ENCODE measurements at regions not wholly inside any gene's neighbourhood (a gene's known extent, or its start where the extent isn't known, plus 50 kb on each side); places are given as distances from the start of the nearest gene placed in this dataset.

GRCh38 chr2:40879305-40879704 lies 427.4 kb upstream of the SLC8A1 start:
- no peak overlapping the region for H3K27ac ChIP-seq
- DNase-seq (ENCODE audit: low read depth, low spot score) = no peak

DNA sequence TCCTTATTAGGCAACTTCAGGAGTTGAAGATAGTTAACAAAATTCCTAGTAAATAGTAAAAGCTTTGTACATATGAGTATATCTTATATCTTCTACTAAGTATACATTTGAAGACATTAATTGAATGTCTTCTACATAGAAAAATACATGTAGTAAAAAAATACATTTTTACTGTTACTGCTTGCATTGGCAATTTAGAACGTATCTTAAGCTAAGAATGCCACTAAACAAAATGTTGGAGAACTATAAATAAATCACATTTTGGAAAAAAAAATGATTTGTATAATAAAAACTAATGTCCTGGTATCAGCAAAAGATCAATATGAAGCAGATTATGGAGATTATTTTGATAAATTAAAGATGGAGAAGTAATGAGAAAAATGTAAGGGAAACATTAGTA lies 434.2 kb upstream of the SLC8A1 start:
- H3K27ac ChIP-seq = no peak overlapping the region
- no peak for DNase-seq (ENCODE audit: low read depth, low spot score)

GRCh38 chr2:40886655-40887054 lies 434.8 kb upstream of the SLC8A1 start:
- DNase-seq (ENCODE audit: low read depth, low spot score) = no peak
- no peak overlapping the region for H3K27ac ChIP-seq

GRCh38 chr2:40896358-40896757 lies 444.5 kb upstream of the SLC8A1 start:
- no peak for DNase-seq (ENCODE audit: low read depth, low spot score)
- no peak overlapping the region for H3K27ac ChIP-seq

DNA sequence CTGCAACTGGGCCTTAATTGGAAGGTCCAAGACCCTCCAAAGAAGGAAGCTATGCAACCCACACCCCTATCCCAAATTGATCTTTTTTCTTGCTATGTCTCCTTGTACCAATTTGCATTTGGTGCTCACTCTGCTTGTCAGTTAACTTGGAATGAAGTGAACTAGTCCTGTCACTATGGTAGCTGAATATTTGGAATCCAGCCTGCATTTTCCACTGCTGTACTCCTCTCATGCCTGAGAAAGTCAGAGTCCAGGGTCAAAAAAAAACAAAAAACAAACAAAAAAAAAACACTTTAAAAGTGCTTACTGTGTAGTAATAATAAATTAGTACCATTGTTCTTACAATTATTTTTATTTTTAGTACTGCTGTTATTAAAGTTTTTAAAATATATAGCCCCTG lies 462.8 kb upstream of the SLC8A1 start:
- H3K27ac ChIP-seq = no peak overlapping the region
- no peak for DNase-seq (ENCODE audit: low read depth, low spot score)

DNA sequence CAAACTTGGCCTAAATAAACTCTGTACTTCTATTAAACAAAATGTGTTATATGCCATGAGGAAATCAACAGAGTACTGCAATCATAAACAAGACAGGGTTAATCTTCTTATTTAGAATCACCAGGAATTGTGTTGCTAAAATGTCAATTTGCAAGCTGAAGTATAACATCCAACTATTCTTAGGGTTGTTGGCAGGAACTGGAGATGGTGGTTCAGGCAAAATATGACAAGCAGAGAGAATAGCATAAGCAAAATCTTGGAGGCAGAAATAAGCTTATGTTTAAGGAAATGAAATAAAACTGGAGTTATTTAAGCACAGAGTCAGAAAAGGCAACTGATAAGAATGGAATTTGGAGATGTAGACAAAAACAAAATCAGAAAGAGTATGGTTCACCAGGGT lies 463.8 kb upstream of the SLC8A1 start:
- no peak overlapping the region for H3K27ac ChIP-seq
- no peak for DNase-seq (ENCODE audit: low read depth, low spot score)

DNA sequence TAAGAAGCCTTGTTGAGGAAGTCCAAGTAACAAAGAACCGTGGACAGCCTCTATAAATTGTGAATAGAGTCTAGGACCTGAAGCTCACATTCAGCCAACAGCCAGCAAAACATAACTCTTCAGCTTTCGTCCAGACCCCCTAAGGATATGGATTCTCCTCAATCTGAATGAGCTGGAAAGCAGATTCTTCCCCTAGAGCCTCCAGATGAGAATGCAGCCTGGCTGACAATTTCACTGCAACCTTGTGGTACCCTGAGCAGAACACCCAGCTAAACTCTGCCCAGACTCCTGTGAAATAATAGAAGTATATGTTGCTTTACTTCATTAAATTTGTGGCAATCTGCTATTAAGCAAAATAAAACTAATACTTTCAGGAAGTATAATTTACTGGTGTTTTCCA lies 483.5 kb upstream of the SLC8A1 start:
- H3K27ac ChIP-seq = no peak overlapping the region
- DNase-seq (ENCODE audit: low read depth, low spot score) = no peak

DNA sequence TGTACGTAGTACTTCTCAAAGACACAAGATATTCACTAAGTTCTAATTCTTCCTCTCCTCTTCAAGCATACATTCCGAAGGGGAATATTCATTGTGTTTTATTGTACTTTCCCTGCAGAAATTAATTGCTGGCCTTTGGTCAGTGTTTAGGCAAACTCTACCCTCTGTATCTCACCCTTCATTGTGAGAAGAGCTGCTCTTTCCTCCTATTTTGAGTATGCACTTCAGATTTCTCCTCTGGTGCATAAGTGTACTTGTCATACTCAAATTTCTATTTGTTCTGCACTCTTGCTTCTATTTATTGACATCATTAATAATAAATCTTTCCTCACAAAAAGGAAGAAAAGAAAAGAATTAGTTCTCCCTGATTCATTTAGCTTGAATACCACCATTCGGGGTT lies 485.4 kb upstream of the SLC8A1 start:
- no peak overlapping the region for H3K27ac ChIP-seq
- DNase-seq (ENCODE audit: low read depth, low spot score) = no peak

GRCh38 chr2:40953341-40953740 lies 501.5 kb upstream of the SLC8A1 start:
- no peak for DNase-seq (ENCODE audit: low read depth, low spot score)
- H3K27ac ChIP-seq = no peak overlapping the region

- H3K27ac ChIP-seq = no peak overlapping the region
- no peak for DNase-seq (ENCODE audit: low read depth, low spot score)
These were observed 503.2 kb upstream of the SLC8A1 start for GRCh38 chr2:40955042-40955441.

DNA sequence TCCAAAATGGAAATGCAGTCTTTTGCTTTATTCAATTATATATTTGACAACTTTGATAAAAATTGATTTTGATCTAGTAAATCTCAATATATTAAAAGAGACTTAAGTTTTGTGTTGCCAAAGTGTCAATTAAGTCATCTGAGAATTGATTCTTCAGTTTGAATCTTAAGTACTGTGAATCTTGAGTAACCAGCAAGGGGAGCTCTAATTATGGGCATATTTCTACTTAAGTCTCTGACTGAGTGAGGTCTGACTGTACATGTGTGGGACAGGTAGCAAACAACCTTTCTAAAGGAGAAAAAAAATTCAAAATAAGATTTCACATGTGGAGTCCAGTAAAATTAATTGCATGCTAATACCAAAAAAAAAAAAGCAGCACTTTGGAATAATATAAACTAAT lies 503.7 kb upstream of the SLC8A1 start:
- H3K27ac ChIP-seq = no peak overlapping the region
- no peak for DNase-seq (ENCODE audit: low read depth, low spot score)

DNA sequence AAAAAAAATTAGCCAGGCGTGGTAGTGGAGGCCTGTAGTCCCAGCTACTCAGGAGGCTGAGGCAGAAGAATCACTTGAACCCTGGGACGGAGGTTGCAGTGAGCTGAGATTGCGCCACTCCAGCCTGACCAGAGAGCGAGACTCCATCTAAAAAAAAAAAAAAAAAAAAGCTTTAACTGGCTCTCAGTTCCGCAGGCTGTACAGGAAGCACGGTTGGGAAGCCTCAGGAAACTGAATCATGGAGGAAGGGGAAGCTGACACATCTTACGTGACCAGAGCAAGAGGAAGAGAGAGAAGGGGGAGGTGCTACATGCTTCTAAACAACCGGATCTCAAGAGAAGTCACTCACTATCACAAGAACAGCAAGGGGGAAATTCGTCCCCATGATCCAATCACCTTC lies 505.6 kb upstream of the SLC8A1 start:
- DNase-seq (ENCODE audit: low read depth, low spot score) = no peak

DNA sequence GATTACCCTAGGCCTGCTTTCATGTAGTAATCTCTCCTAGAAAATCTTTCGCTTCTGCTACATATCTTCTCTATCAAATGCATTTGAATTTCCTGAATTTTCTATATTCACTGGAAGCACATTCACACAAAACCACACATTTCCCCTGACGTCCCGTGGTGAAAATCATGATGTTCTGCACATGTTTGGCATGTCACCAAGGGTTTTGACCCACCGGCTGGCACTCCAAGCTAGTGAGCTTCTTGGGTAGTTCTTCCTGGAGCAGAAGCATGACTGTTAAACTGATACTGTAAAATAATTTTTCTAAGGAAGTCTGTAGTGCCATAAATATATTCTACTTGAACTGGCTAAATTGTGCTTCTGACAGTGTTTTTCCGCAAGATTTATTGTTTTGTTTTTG lies 510.1 kb upstream of the SLC8A1 start:
- H3K27ac ChIP-seq = no peak overlapping the region
- DNase-seq (ENCODE audit: low read depth, low spot score) = no peak

More for the DNA sequence above, 505.6 kb upstream of the SLC8A1 start:
- H3K27ac ChIP-seq = no peak overlapping the region

GRCh38 chr2:40964509-40965250 lies 512.8 kb upstream of the SLC8A1 start:
- DNase-seq (ENCODE audit: low read depth, low spot score) = no peak

DNA sequence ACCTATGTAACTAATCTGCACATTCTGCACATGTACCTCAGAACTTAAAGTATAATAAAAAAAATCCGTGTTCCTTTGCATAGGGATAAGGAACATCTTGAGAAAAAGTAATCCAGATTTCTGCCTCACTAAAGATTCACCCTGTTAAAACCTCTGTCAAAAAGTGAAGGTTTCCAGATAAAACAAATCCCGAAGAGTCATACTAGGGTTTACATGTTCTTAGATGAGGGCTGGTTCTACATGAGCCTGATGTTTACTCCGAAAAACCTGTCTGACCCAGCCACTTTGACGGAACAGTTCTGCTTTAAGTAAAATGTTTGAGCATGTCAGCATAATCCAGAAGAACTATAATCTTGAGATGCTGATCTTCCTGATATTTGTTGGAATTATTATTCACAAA lies 515.6 kb upstream of the SLC8A1 start:
- no peak for DNase-seq (ENCODE audit: low read depth, low spot score)
- H3K27ac ChIP-seq = no peak overlapping the region

More at GRCh38 chr2:40964509-40965250, 512.8 kb upstream of the SLC8A1 start:
- H3K27ac ChIP-seq = no peak overlapping the region

- DNase-seq (ENCODE audit: low read depth, low spot score) = no peak
- no peak overlapping the region for H3K27ac ChIP-seq
These were observed 523.3 kb upstream of the SLC8A1 start for GRCh38 chr2:40975151-40975550.

- no peak overlapping the region for H3K27ac ChIP-seq
- DNase-seq (ENCODE audit: low read depth, low spot score) = no peak
These were observed 545.5 kb upstream of the SLC8A1 start for GRCh38 chr2:40997362-40997761.

GRCh38 chr2:41000374-41000773 lies 548.5 kb upstream of the SLC8A1 start:
- no peak overlapping the region for H3K27ac ChIP-seq
- no peak for DNase-seq (ENCODE audit: low read depth, low spot score)

- H3K27ac ChIP-seq = no peak overlapping the region
- no peak for DNase-seq (ENCODE audit: low read depth, low spot score)
These were observed 549.0 kb upstream of the SLC8A1 start for GRCh38 chr2:41000906-41001305.

GRCh38 chr2:41004700-41005099 lies 552.8 kb upstream of the SLC8A1 start:
- H3K27ac ChIP-seq = no peak overlapping the region

DNA sequence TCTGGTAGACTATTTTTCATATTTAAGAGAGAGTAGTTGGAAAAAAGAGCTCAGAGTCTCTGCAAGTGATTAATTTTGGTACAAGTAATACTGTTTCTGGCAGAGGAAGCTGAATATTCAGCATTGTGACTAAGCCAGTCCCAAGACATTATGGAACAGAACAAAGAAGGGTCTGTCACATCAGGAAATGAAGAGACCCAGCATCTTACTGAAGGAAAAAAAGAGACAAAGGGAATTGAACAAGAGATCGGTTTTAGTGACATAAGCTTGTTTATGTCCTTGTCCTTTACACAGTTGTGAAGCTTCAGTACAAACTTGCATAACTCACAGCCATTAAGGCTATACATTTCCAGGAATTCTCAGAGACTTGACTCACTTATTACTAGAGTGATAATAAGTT lies 568.5 kb upstream of the SLC8A1 start:
- H3K27ac ChIP-seq = no peak overlapping the region
- DNase-seq (ENCODE audit: low read depth, low spot score) = no peak

More at GRCh38 chr2:41004700-41005099, 552.8 kb upstream of the SLC8A1 start:
- no peak for DNase-seq (ENCODE audit: low read depth, low spot score)

DNA sequence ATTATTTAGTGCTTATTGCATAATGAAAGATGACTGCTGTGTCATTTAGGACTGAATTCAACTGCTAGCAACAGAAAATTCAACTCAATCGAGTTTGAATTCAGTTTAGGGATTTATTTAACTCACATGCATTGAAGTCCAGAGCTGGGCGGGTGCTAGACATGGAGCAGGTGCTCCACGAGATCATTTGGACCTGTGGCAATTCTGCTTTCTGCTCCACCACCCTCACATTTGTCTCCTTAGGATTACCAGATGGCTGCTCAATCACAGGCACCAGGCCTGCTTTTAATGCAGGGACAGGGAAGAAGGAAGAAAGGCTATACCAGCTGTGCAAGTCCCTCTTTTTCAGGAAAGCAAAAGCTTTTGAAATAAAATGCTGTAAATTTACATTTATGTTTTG lies 572.9 kb upstream of the SLC8A1 start:
- no peak for DNase-seq (ENCODE audit: low read depth, low spot score)

More for the DNA sequence above, 572.9 kb upstream of the SLC8A1 start:
- no peak overlapping the region for H3K27ac ChIP-seq
